ENCODE measurements at regions not wholly inside any gene's neighbourhood (a gene's known extent, or its start where the extent isn't known, plus 50 kb on each side); places are given as distances from the start of the nearest gene placed in this dataset.
"Not testable (repeated sequence)": the region's sequence is repeated elsewhere in the genome, so short reads cannot be mapped to it uniquely, and the experiment has no call there.

DNA sequence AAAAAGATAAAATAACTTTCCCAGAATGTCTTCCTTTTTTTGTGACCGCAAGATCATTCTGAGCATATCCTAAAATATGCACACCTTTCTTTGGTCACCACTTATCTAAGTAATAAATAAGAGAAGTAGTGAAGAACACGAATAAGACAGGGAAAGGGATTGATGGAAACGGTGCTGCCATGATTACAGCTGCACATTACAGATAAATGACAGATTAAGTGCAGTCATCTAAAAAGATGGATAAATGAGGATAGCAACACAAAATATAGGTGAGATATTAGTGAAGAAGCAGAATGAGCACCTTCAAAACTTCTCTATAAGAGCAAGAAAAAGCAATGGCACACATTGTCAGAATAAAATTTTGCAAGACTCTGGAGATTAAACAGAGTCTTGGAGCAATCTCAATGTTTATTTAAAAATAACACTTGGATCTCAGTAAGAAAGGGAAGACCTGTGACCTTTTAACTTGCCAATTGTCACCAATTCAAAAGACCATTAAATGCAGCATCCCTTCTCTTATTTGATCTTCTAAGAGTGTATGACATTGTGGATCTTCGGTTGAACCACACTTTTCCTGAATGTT, 567.1 kb downstream of the KCNJ2 start:
- no peaks in the 10 kb centered on the region for H3F3A ChIP-seq (ENCODE audit: insufficient read depth)
- TF ChIP-seq, protein P1, sequence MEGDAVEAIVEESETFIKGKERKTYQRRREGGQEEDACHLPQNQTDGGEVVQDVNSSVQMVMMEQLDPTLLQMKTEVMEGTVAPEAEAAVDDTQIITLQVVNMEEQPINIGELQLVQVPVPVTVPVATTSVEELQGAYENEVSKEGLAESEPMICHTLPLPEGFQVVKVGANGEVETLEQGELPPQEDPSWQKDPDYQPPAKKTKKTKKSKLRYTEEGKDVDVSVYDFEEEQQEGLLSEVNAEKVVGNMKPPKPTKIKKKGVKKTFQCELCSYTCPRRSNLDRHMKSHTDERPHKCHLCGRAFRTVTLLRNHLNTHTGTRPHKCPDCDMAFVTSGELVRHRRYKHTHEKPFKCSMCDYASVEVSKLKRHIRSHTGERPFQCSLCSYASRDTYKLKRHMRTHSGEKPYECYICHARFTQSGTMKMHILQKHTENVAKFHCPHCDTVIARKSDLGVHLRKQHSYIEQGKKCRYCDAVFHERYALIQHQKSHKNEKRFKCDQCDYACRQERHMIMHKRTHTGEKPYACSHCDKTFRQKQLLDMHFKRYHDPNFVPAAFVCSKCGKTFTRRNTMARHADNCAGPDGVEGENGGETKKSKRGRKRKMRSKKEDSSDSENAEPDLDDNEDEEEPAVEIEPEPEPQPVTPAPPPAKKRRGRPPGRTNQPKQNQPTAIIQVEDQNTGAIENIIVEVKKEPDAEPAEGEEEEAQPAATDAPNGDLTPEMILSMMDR (IDR thresholded peaks at IDR 0.05; ENCODE audit: insufficient read depth, low read length, poor library complexity, severe bottlenecking), result no peak
- no peak for TF ChIP-seq EZH2phosphoT487 (conservative IDR thresholded peaks at IDR 0.05; ENCODE audit: low read length)
- no peak overlapping the region for H2AFZ ChIP-seq (ENCODE audit: low read depth, low read length, severe bottlenecking)
- no peaks in the 10 kb centered on the region for H3K9me2 ChIP-seq (replicated peaks; ENCODE audit: insufficient read depth, low read length)
- no peaks in the 10 kb centered on the region for H3K79me2 ChIP-seq (ENCODE audit: insufficient read depth, low read length)
- H4K20me1 ChIP-seq (ENCODE audit: low read depth, low read length), result no peaks in the 10 kb centered on the region
- H3K9ac ChIP-seq (ENCODE audit: low read length), result no peak overlapping the region
- H3K4me3 ChIP-seq (ENCODE audit: insufficient read depth, low read length, poor library complexity, severe bottlenecking), result no peak overlapping the region
- H3K36me3 ChIP-seq (ENCODE audit: low read length), result no peaks in the 10 kb centered on the region
- H3K27me3 ChIP-seq (ENCODE audit: low read length), result no peaks in the 10 kb centered on the region
- H3K9me3 ChIP-seq (ENCODE audit: insufficient read depth, low read length), result no peaks in the 10 kb centered on the region
- no peak overlapping the region for H3K27ac ChIP-seq (ENCODE audit: low read depth, low read length)
- no peak overlapping the region for H3K4me2 ChIP-seq (ENCODE audit: low read depth, low read length, poor library complexity, severe bottlenecking)

DNA sequence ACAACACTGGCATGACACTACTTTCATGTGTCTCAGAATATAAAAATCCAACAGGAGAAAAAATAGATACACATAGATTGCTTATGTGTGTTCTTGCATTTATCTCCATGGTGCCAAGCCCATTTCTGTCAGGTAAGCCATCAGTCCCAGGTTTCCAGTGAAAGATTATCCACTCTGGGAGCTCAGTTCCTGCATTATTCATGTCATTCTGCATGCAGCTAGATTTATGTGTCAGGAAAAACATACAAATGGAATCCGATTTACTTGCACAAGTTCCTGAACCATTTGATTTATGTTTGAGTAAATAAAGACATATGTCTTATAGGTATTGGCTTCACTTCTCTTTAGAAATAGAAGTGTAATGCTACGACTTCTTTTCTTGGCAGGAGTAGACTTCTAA, 569.7 kb downstream of the KCNJ2 start:
- Histone ChIP-seq H3K36me3 (ENCODE audit: low read length) (no peaks in the 10 kb centered on the region), H3K9ac (ENCODE audit: low read length) (no peak overlapping the region), H3K27me3 (ENCODE audit: low read length) (no peaks in the 10 kb centered on the region), H4K20me1 (ENCODE audit: low read depth, low read length) (no peaks in the 10 kb centered on the region), H2AFZ (ENCODE audit: low read depth, low read length, severe bottlenecking) (no peak overlapping the region), H3K79me2 (ENCODE audit: insufficient read depth, low read length) (no peaks in the 10 kb centered on the region), H3K4me3 (ENCODE audit: insufficient read depth, low read length, poor library complexity, severe bottlenecking) (no peak overlapping the region), H3K4me2 (ENCODE audit: low read depth, low read length, poor library complexity, severe bottlenecking) (no peak overlapping the region), H3F3A (ENCODE audit: insufficient read depth) (no peaks in the 10 kb centered on the region), H3K27ac (ENCODE audit: low read depth, low read length) (no peak overlapping the region), H3K9me3 (ENCODE audit: insufficient read depth, low read length) (no peaks in the 10 kb centered on the region), H3K9me2 (replicated peaks; ENCODE audit: insufficient read depth, low read length) (no peaks in the 10 kb centered on the region)
- TF ChIP-seq, protein P1 (IDR thresholded peaks at IDR 0.05; ENCODE audit: insufficient read depth, low read length, poor library complexity, severe bottlenecking), result no peak
- TF ChIP-seq EZH2phosphoT487 (conservative IDR thresholded peaks at IDR 0.05; ENCODE audit: low read length), result no peak

DNA sequence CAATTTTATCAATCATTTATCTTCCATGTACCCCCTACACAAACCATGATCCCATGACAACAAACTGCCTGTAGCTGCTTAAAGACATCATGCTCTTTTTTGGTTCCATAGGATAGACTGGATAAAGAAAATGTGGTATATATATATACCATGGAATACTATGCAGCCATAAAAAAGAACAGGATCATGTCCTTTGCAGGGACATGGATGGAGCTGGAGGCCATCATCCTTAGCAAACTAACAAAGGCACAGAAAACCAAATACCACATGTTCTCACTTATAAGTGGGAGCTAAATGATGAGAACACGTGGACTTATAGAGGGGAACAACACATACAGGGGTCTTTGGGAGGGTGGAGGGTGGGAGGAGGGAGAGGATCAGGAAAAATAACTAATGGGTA, 577.2 kb downstream of the KCNJ2 start:
- H4K20me1 ChIP-seq (ENCODE audit: low read depth, low read length); H3K9ac ChIP-seq (ENCODE audit: low read length); H3K27ac ChIP-seq (ENCODE audit: low read depth, low read length); H3K4me2 ChIP-seq (ENCODE audit: low read depth, low read length, poor library complexity, severe bottlenecking); H3K9me2 ChIP-seq (replicated peaks; ENCODE audit: insufficient read depth, low read length); H3K27me3 ChIP-seq (ENCODE audit: low read length); H2AFZ ChIP-seq (ENCODE audit: low read depth, low read length, severe bottlenecking); H3F3A ChIP-seq (ENCODE audit: insufficient read depth); H3K79me2 ChIP-seq (ENCODE audit: insufficient read depth, low read length); H3K9me3 ChIP-seq (ENCODE audit: insufficient read depth, low read length); H3K4me3 ChIP-seq (ENCODE audit: insufficient read depth, low read length, poor library complexity, severe bottlenecking); H3K36me3 ChIP-seq (ENCODE audit: low read length): not testable (repeated sequence)

DNA sequence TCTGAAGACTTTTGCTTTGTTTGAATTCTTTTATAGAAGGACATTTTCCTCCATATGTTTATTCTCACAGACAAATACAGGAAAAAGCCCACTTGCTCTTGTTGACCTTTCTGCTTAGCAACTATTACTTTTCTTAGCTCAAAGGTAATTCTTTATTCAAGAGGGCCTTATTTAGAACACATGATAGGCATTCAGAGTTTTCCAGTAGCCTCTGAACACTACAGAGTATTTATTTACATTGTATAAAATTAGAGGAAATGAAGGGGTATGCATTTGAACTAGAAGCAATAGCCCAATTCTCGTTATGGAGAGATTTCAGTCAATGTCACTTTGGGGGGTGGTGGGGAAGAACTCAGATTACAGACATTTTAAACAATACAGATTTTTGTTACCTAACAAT, 581.7 kb downstream of the KCNJ2 start:
- no peak overlapping the region for H3K9ac ChIP-seq (ENCODE audit: low read length)
- H3F3A ChIP-seq (ENCODE audit: insufficient read depth), result no peaks in the 10 kb centered on the region
- no peak overlapping the region for H3K4me3 ChIP-seq (ENCODE audit: insufficient read depth, low read length, poor library complexity, severe bottlenecking)
- no peaks in the 10 kb centered on the region for H3K79me2 ChIP-seq (ENCODE audit: insufficient read depth, low read length)
- H2AFZ ChIP-seq (ENCODE audit: low read depth, low read length, severe bottlenecking), result no peak overlapping the region
- TF ChIP-seq, protein P1 (IDR thresholded peaks at IDR 0.05; ENCODE audit: insufficient read depth, low read length, poor library complexity, severe bottlenecking), result no peak
- no peak for TF ChIP-seq EZH2phosphoT487 (conservative IDR thresholded peaks at IDR 0.05; ENCODE audit: low read length)
- H3K4me2 ChIP-seq (ENCODE audit: low read depth, low read length, poor library complexity, severe bottlenecking), result no peak overlapping the region
- no peaks in the 10 kb centered on the region for H3K9me3 ChIP-seq (ENCODE audit: insufficient read depth, low read length)
- no peaks in the 10 kb centered on the region for H4K20me1 ChIP-seq (ENCODE audit: low read depth, low read length)
- no peaks in the 10 kb centered on the region for H3K27me3 ChIP-seq (ENCODE audit: low read length)
- no peaks in the 10 kb centered on the region for H3K36me3 ChIP-seq (ENCODE audit: low read length)
- H3K9me2 ChIP-seq (replicated peaks; ENCODE audit: insufficient read depth, low read length), result no peaks in the 10 kb centered on the region
- H3K27ac ChIP-seq (ENCODE audit: low read depth, low read length), result no peak overlapping the region

DNA sequence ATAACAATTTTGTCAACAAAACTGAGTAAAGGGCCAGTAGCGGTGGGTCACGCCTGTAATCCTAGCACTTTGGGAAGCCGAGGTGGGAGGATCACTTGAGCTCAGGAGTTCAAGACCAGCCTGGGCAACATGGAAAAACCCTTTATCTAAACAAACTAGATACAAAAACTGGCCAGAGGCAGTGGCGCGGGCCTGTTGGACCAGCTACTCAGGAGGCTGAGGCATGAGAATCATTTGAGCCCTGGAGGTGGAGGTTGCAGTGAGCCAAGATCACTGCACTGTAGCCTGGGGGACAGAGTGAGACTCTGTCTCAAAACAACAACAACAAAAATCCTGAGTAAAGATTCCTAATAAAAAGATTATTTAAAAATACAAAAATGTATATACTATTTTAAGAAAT, 583.1 kb downstream of the KCNJ2 start:
- not testable (repeated sequence) for H3K27ac ChIP-seq (ENCODE audit: low read depth, low read length); H3K9me3 ChIP-seq (ENCODE audit: insufficient read depth, low read length); H3K4me2 ChIP-seq (ENCODE audit: low read depth, low read length, poor library complexity, severe bottlenecking); H3K36me3 ChIP-seq (ENCODE audit: low read length); H3K9me2 ChIP-seq (replicated peaks; ENCODE audit: insufficient read depth, low read length); H3K27me3 ChIP-seq (ENCODE audit: low read length); H3K79me2 ChIP-seq (ENCODE audit: insufficient read depth, low read length); H3F3A ChIP-seq (ENCODE audit: insufficient read depth); H2AFZ ChIP-seq (ENCODE audit: low read depth, low read length, severe bottlenecking); H4K20me1 ChIP-seq (ENCODE audit: low read depth, low read length); H3K4me3 ChIP-seq (ENCODE audit: insufficient read depth, low read length, poor library complexity, severe bottlenecking); H3K9ac ChIP-seq (ENCODE audit: low read length)
